HPDE6-E6E7 (cell line): ENCODE measurements at regions not wholly inside any gene's neighbourhood (a gene's known extent, or its start where the extent isn't known, plus 50 kb on each side); places are given as distances from the start of the nearest gene placed in this dataset.
"Not testable (repeated sequence)": the region's sequence is repeated elsewhere in the genome, so short reads cannot be mapped to it uniquely, and the experiment has no call there.

Experiments used
- DNase-seq: peaks from one replicate; pipeline ENCODE4 v3.0.0; 2011; ENCODE audit warnings: missing footprints; ENCODE audit errors: extremely low spot score

DNA sequence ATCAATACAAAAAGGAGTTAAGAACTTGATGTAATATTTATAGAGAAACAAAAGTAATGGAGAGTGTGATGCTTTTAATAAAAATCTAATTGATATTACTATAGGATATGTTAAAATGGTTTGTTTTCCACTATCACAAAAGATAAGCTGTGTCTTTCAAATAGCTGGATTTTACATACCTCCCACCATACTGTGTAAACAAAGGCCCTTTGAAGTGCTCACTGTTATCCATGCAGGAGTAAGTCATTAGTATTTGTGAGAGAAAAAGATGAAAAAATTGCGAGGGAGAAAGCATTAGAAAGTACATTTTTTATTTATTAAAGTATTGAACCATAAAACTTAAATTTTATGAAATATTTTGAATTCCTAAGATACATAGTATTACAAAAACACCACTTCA is 733.0 kb downstream of the GRIK2 start:
- no peak for DNase-seq

DNA sequence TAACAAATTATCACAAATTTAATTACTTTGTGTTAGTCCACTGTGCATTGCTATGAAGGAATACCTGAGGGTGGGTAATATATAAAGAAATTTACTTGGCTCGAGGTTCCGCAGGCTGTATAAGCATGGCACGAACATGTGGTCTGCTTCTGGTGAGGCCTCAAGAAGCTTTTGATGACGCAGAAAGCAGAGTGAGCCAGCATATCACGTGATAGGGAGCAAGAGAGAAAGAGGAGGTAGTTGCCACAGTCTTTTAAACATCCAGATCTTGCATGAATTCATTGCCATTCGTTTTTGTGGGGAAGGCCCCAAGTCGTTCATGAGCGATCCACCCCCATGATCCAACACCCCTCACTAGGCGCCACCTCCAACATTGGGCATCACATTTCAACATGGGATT is 733.7 kb downstream of the GRIK2 start:
- no peak for DNase-seq

DNA sequence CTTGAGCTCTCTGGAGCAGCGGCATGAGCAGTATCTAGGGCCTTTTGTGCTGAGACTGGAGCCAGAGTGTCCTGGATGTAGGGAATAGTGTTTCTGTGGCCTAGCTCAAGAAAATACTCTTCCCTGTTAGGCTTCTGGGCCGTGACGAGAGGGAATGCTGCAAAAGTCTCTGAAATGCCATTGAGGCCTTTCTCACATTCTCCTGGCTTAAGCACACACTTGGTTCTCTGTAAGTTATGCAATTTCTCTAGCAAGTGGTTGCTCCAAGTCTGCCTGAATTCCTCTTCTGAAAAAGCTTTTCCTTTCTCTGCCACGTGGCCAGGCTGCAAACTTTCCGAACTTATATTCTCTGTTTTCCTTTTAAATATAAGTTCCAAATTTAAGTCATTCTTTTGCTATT is 744.4 kb downstream of the GRIK2 start:
- no peak for DNase-seq

DNA sequence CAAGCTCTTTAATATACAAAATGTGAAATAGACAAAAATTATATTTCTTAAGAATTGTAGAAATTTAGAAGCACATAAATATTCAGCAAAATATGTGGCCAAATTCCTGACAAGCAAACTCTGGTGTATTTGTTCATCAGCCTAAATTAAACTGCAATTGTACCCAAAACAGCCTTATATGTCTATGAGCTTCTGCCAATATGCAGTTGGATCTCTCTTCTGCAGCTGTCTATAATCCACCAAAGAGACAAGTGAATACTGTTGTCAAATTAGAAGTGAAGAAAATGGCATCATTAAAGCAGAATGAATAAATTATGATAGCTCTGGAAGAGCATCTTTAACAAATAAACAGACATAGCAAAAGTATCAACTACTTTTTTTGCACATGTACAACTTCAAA is 755.7 kb downstream of the GRIK2 start:
- no peak for DNase-seq

DNA sequence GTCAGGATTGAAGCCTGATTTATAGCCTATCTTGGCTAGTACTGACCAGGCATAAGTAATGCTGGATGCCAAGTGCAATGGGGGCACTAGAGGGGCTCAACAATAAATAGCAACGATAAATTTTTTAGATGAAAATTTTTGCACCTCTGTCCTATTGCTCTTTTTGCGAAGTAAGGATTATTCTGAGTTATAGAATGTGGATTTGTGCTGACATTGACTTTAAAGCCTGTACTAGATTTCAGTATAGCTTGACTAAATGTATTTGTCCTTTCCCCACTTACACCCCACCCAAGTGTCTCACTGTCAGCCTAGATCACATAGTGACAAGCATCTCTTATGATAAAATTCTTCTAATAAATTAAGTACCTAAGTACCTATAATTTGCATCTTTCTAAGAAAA is 757.0 kb downstream of the GRIK2 start:
- no peak for DNase-seq

DNA sequence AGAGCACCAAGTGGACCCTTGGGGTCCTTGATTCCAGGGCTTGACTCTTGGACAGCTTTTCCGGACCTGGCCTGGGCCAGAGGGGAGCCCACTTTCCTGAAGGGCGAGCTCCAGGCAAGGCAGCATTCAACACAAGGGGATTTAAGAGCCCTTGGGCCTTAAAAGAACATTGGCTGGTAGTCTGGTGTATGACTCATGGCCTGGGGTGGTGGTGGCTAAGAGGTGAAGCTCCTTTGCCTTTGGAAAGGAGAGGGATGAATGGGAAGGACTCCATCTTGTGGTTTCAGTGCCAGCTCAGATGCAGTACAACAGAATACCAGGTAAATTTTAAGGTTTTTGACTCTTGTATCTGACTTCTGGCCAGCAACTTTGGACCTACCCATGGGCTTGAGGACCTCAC is 760.7 kb downstream of the GRIK2 start:
- DNase-seq, result no peak

DNA sequence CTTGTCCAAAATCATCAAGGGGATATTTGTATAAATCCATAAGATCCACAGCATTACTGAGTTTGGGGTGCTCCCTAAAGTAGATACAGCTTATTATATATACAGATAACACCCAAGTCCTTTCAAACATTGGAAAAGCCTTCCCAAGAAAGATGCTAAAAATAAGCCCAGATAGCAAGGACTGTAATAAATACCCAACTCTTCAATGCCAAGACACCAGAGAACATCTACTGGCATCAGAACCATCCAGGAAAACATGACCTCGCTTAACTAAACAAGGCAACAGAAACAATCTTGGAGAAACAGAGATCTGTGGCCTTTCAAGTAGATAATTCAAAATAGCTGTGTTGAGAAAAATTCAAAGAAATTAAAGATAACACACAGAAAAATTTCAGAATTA is 761.4 kb downstream of the GRIK2 start:
- no peak for DNase-seq

DNA sequence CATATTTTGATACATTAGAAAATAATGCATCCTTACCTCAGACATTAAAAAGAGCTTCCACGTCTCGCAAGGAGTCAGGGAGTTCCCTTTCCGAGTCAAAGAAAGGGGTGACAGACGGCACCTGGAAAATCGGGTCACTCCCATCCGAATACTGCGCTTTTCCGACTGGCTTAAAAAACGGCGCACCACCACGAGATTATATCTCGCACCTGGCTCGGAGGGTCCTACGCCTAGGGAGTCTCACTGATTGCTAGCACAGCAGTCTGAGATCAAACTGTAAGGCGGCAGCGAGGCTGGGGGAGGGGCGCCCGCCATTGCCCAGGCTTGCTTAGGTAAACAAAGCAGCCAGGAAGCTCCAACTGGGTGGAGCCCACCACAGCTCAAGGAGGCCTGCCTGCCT is 776.3 kb downstream of the GRIK2 start:
- not testable (repeated sequence) for DNase-seq

DNA sequence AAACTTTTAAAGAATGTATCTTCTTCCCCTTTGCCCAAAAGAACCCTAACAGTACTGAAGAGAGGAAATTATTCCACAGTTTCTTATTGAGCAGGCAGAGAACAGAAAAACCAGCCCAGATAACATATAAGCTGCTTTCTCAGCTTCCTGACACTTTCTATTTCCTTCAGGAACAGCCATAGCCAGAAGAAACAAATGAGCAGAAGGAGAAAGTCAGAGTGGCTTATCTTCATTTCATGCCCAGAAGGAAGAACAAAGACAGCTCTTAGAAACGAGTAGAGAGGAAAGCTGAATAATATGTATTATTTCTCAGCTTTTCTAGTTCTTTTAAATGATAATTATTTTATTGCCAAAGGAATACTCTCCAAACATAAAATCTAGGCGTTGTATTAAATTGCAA is 793.7 kb downstream of the GRIK2 start:
- DNase-seq, result no peak

DNA sequence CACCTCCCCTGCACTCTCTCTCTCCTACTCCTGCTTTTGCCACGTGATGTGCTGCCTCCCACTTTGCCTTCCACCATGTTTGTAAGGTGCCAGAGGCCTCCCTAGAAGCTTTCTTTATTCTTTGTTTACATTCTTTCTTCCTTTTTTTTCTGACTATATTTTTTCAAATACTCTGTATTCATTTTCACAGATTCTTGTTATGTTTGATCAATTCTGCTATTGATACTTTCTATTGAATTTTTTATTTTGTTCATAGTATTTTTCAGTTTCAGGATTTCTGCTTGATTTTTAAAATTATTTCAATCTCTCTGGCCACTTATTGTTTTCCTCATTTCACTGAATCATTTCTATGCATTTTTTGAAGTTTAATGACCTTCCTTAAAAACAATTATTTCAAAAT is 801.8 kb downstream of the GRIK2 start:
- DNase-seq, result no peak

DNA sequence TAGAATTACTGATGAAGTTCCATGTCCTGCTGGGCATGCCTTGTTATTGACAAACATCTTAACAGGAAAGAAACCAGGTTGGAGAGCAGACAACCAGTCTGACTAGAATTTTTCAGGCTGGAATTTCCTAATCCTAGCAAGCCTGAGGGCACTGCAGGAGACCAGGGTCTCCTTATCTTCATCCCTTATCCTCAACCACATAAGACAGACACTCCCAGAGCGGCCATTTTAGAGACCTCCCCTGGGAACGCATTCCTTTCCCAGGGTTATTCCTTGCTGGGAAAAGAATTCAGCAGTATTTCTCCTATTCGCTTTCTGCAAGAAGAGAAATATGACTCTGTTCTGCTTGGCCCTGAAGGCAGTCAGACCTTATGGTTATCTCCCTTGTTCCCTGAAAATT is 803.7 kb downstream of the GRIK2 start:
- DNase-seq, result no peak

DNA sequence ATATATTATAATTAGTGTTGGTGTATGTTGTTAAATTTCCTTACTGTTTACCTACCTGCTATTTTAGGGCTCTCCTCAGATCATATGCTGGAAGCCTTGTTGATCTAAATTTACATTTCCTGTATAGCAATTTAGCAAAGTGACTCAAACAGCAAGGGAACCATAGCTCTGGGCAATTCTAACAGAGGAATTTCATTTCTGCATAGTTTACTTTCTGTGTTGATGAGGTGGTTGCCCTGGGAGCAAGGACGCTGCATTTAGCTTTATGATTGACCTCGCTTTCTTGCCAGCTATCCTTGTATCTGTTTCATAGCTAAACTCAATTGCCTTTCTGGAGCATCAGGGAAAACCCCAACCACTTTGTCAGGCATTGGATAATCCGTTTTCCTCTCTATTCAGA is 810.8 kb downstream of the GRIK2 start:
- peak; percentile 1 for DNase-seq

DNA sequence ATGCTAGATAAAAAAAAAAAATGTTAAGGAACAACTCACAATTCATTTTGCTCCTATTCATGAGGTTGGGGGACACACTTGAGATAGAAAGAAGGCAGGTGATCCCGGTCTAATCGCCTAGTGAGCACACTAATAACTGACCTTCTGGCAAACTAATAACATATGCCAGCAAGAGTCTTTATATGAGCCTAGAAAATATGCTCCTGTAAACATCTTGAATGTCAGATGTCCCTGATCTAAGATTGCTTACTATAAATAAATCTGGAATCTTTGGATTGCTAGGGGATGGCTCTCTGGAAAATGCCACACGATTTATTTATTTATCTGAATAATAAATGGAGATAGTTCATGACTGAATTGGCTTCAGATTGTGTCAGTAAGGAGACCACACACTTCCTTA is 821.9 kb downstream of the GRIK2 start:
- no peak for DNase-seq

DNA sequence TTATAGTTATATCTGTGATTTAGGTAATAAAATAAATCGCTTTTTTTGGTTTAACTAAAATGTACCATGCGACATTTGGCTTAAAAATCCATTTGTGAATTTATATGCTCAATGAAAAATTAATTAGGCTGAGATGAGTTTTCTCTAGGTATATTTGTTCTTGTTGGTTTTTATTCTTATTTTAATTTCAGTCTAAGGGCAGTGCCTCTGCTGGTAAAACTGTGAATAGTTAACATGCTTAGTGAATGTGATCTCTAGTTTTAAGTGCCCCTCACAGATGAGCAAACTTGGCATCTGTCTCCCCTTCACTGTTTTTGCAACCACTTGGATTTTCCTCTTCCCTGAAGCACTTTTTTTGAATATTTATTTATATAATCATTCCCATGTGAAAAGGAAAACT is 822.7 kb downstream of the GRIK2 start:
- no peak for DNase-seq

DNA sequence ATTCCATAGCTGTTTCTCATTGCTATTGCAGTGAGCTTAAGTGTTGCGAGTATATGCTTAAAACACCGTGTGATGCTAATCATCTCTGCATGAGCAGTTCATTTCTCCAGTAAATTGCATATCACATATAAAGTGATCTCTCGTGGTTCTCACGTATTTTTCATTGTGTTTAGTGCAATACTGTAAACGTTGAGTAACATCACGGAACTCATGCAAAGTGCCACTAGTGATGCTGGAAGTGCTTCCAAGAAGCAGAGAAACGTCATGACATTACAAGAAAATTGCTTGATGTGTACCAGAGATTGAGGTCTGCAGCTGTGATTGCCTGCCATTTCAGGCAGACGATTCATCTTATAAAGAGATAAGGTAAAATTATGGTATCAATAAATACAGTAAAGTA is 830.4 kb downstream of the GRIK2 start:
- no peak for DNase-seq

DNA sequence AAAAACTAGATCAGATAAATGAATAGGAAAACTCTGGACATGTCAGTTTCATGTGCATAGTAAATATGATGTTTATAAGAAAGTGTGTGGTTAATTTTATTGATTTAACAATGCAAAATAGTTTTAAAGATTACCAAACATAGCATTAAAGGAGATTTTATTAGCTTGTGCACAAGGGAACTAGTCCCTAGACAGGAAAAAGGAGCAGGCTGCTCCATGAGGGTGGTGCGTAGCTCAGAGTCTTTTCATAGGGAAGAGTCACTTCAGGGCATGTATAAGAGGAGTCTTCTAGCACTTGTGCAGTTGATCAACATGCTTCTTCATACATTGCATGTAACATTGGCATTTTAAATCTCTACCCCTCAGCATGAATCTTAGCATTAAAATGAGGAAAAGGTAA is 835.8 kb downstream of the GRIK2 start:
- DNase-seq, result no peak
